Lower lobe of right lung (tissue), 2 donors: ENCODE measurements at regions not wholly inside any gene's neighbourhood (a gene's known extent, or its start where the extent isn't known, plus 50 kb on each side); places are given as distances from the start of the nearest gene placed in this dataset.

ENCODE experiments used
- ATAC-seq, 2 donors: fragments of 200-7000 bp; cut with Tn5 transposase; one replicate each; pipeline ENCODE4 v1.9.1; 2020 to 2022; ENCODE audit warnings: mild to moderate bottlenecking in 2 of 2, moderate library complexity in 2 of 2
- DNase-seq: peaks from one replicate; pipeline ENCODE4 v3.0.0-alpha.2; 2020
- H3K27ac ChIP-seq: fragments of 200-600 bp; one replicate; pipeline ENCODE4 v1.8.0; 2022
- H3K27me3 ChIP-seq: fragments of 200-600 bp; one replicate; pipeline ENCODE4 v1.8.0; 2022; ENCODE audit warnings: low read depth
- H3K36me3 ChIP-seq: fragments of 200-600 bp; one replicate; pipeline ENCODE4 v1.8.0; 2022; ENCODE audit warnings: mild to moderate bottlenecking
- H3K4me1 ChIP-seq: fragments of 200-600 bp; one replicate; pipeline ENCODE4 v1.8.0; 2022
- H3K4me3 ChIP-seq: fragments of 200-600 bp; one replicate; pipeline ENCODE4 v1.8.0; 2022; ENCODE audit warnings: mild to moderate bottlenecking
- H3K9me3 ChIP-seq: fragments of 200-600 bp; one replicate; pipeline ENCODE4 v1.8.0; 2022
- CTCF ChIP-seq: fragments of 200-600 bp; IDR thresholded peaks from one replicate; pipeline ENCODE4 v1.8.0; 2022; ENCODE audit warnings: antibody characterized with exemption, mild to moderate bottlenecking
- intact Hi-C: fragments of 100-400 bp; cut with DNase I; formaldehyde crosslinking; loops from one replicate; pipeline ENCODE4 v1.11.0; 2022
- donor health status: DM: no; HTN: yes; CAD: no; lungs with severe emphysema.

GRCh38 chr18:75130591-75131328 is 78.2 kb downstream of the PTGR3 start:
- Histone ChIP-seq H3K9me3 (no peaks in the 10 kb centered on the region), H3K27me3 (no peaks in the 10 kb centered on the region), H3K4me1 (no peaks in the 10 kb centered on the region), H3K36me3 (no peaks in the 10 kb centered on the region), H3K4me3 (no peak overlapping the region), H3K27ac (no peak overlapping the region)
- intact Hi-C loops = no loop called here
- no peak for TF ChIP-seq CTCF
- ATAC-seq (no peak), DNase-seq (no peak)

- no peak for DNase-seq
- intact Hi-C loops = no loop called here
- H3K4me3 ChIP-seq = no peak overlapping the region
- no peak for ATAC-seq
- H3K27me3 ChIP-seq = no peaks in the 10 kb centered on the region
- no peaks in the 10 kb centered on the region for H3K36me3 ChIP-seq
- TF ChIP-seq CTCF = no peak
- no peaks in the 10 kb centered on the region for H3K9me3 ChIP-seq
- H3K27ac ChIP-seq = no peak overlapping the region
- H3K4me1 ChIP-seq = no peaks in the 10 kb centered on the region
Measured at GRCh38 chr18:75129717-75130477, 79.0 kb downstream of the PTGR3 start.

- H3K4me1 ChIP-seq = no peaks in the 10 kb centered on the region
- no peak overlapping the region for H3K27ac ChIP-seq
- ATAC-seq (no peak), DNase-seq (no peak)
- intact Hi-C loops = no loop called here
- TF ChIP-seq CTCF = no peak
- no peaks in the 10 kb centered on the region for H3K36me3 ChIP-seq
- no peaks in the 10 kb centered on the region for H3K27me3 ChIP-seq
- H3K9me3 ChIP-seq = no peaks in the 10 kb centered on the region
- H3K4me3 ChIP-seq = no peak overlapping the region
Measured at GRCh38 chr18:75128911-75129716, 79.8 kb downstream of the PTGR3 start.

- intact Hi-C loops = no loop called here
- no peaks in the 10 kb centered on the region for H3K27me3 ChIP-seq
- DNase-seq = no peak
- no peaks in the 10 kb centered on the region for H3K36me3 ChIP-seq
- H3K27ac ChIP-seq = no peak overlapping the region
- H3K9me3 ChIP-seq = no peaks in the 10 kb centered on the region
- no peak for TF ChIP-seq CTCF
- no peak overlapping the region for H3K4me3 ChIP-seq
- ATAC-seq = no peak
- no peaks in the 10 kb centered on the region for H3K4me1 ChIP-seq
Measured at GRCh38 chr18:75128051-75128605, 80.8 kb downstream of the PTGR3 start.
